Lower lobe of right lung (tissue), 2 donors: ENCODE measurements at regions not wholly inside any gene's neighbourhood (a gene's known extent, or its start where the extent isn't known, plus 50 kb on each side); places are given as distances from the start of the nearest gene placed in this dataset.

Source experiments
- ATAC-seq, 2 donors: fragments of 200-7000 bp; cut with Tn5 transposase; one replicate each; pipeline ENCODE4 v1.9.1; 2020 to 2022; ENCODE audit warnings: mild to moderate bottlenecking in 2 of 2, moderate library complexity in 2 of 2
- DNase-seq: peaks from one replicate; pipeline ENCODE4 v3.0.0-alpha.2; 2020
- H3K27ac ChIP-seq: fragments of 200-600 bp; one replicate; pipeline ENCODE4 v1.8.0; 2022
- H3K27me3 ChIP-seq: fragments of 200-600 bp; one replicate; pipeline ENCODE4 v1.8.0; 2022; ENCODE audit warnings: low read depth
- H3K36me3 ChIP-seq: fragments of 200-600 bp; one replicate; pipeline ENCODE4 v1.8.0; 2022; ENCODE audit warnings: mild to moderate bottlenecking
- H3K4me1 ChIP-seq: fragments of 200-600 bp; one replicate; pipeline ENCODE4 v1.8.0; 2022
- H3K4me3 ChIP-seq: fragments of 200-600 bp; one replicate; pipeline ENCODE4 v1.8.0; 2022; ENCODE audit warnings: mild to moderate bottlenecking
- H3K9me3 ChIP-seq: fragments of 200-600 bp; one replicate; pipeline ENCODE4 v1.8.0; 2022
- intact Hi-C: fragments of 100-400 bp; cut with DNase I; formaldehyde crosslinking; loops from one replicate; pipeline ENCODE4 v1.11.0; 2022
- TF ChIP-seq, protein P1 (sequence below): fragments of 200-600 bp; IDR thresholded peaks from one replicate; pipeline ENCODE4 v1.8.0; 2022; ENCODE audit warnings: antibody characterized with exemption, mild to moderate bottlenecking
- donor health status: DM: no; HTN: yes; CAD: no; lungs with severe emphysema.

DNA sequence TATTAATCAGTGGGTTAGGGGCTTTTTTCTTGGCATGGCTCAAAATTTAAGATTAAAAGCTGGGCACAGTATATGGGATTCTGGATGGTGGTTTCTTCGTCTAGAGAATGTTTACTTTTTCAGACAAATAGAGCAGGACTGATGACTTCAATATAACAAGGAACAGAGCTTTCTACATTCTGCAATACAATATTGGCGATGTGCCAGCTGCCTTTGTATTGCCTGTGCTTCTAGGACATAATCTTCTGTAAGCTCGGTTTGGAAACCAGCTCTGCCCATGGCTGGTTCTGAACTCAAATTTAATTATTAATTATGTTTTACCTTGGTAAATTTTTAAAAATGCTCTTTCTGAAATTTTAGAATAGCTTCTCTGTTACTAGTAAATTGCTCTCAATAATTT is 139.1 kb upstream of the TRPC4 start:
- no peak overlapping the region for H3K4me3 ChIP-seq
- no peaks in the 10 kb centered on the region for H3K9me3 ChIP-seq
- TF ChIP-seq, protein P1, sequence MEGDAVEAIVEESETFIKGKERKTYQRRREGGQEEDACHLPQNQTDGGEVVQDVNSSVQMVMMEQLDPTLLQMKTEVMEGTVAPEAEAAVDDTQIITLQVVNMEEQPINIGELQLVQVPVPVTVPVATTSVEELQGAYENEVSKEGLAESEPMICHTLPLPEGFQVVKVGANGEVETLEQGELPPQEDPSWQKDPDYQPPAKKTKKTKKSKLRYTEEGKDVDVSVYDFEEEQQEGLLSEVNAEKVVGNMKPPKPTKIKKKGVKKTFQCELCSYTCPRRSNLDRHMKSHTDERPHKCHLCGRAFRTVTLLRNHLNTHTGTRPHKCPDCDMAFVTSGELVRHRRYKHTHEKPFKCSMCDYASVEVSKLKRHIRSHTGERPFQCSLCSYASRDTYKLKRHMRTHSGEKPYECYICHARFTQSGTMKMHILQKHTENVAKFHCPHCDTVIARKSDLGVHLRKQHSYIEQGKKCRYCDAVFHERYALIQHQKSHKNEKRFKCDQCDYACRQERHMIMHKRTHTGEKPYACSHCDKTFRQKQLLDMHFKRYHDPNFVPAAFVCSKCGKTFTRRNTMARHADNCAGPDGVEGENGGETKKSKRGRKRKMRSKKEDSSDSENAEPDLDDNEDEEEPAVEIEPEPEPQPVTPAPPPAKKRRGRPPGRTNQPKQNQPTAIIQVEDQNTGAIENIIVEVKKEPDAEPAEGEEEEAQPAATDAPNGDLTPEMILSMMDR: no peak
- no peaks in the 10 kb centered on the region for H3K36me3 ChIP-seq
- H3K27ac ChIP-seq: no peak overlapping the region
- intact Hi-C loops: no loop called here
- DNase-seq (no peak), ATAC-seq (no peak)
- no peaks in the 10 kb centered on the region for H3K4me1 ChIP-seq
- H3K27me3 ChIP-seq: no peaks in the 10 kb centered on the region

DNA sequence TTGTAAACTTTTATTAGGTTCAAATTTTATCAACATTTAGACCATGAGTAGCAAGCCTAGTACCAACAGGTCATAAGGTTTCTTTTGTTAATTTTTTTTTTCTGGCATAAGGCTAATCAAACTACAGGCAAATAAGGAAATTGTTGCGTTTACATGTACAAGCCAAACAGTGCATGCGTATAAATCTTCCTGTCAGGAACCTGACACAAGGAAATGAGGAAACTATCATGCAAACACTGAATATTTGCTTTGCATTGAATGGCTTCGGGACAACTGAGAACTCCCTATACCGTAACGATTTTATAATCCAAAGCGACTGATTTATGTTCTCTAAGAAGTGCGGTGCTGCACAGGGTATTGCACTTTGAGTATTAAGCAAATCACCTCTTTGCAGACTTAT is 133.0 kb upstream of the TRPC4 start:
- TF ChIP-seq, protein P1: no peak
- no peaks in the 10 kb centered on the region for H3K4me1 ChIP-seq
- DNase-seq: no peak
- intact Hi-C loops: no loop called here
- no peak for ATAC-seq
- H3K27ac ChIP-seq: no peak overlapping the region
- H3K27me3 ChIP-seq: no peaks in the 10 kb centered on the region
- no peaks in the 10 kb centered on the region for H3K9me3 ChIP-seq
- no peak overlapping the region for H3K4me3 ChIP-seq
- H3K36me3 ChIP-seq: no peaks in the 10 kb centered on the region

GRCh38 chr13:37997641-37998040 is 128.1 kb upstream of the TRPC4 start:
- TF ChIP-seq, protein P1: no peak
- H3K36me3 ChIP-seq: no peaks in the 10 kb centered on the region
- DNase-seq (no peak), ATAC-seq (no peak)
- no peaks in the 10 kb centered on the region for H3K27me3 ChIP-seq
- no peaks in the 10 kb centered on the region for H3K9me3 ChIP-seq
- H3K4me1 ChIP-seq: no peaks in the 10 kb centered on the region
- H3K4me3 ChIP-seq: no peak overlapping the region
- intact Hi-C loops: no loop called here
- H3K27ac ChIP-seq: no peak overlapping the region

GRCh38 chr13:37995092-37995491 is 125.5 kb upstream of the TRPC4 start:
- DNase-seq: no peak
- Histone ChIP-seq H3K36me3 (no peaks in the 10 kb centered on the region), H3K27me3 (no peaks in the 10 kb centered on the region), H3K4me3 (no peak overlapping the region), H3K27ac (no peak overlapping the region), H3K9me3 (no peaks in the 10 kb centered on the region), H3K4me1 (no peaks in the 10 kb centered on the region)
- intact Hi-C loops: no loop called here
- TF ChIP-seq, protein P1: no peak
- no peak for ATAC-seq

DNA sequence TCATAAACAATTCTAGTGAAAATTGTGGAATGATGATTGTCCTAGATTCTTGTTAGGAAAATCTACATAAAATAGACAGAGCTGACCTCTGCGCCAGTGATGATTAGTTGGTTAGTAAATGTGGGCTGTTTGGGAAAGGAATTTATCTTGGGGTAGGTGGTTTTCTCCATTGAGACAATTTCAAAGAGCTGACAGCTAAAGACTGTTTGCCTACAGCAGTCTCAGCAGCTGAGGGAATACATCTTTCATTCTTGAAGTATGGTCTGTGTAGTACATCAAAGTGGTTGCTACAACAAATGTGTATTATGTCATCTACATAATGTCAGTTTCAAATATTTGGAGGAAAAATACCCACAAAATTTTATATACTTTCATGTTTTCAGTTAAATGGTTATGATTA is 117.2 kb upstream of the TRPC4 start:
- ATAC-seq: no peak
- no peaks in the 10 kb centered on the region for H3K36me3 ChIP-seq
- intact Hi-C loops: no loop called here
- no peak for DNase-seq
- no peak overlapping the region for H3K27ac ChIP-seq
- H3K9me3 ChIP-seq: no peaks in the 10 kb centered on the region
- H3K4me3 ChIP-seq: no peak overlapping the region
- no peaks in the 10 kb centered on the region for H3K4me1 ChIP-seq
- no peaks in the 10 kb centered on the region for H3K27me3 ChIP-seq
- TF ChIP-seq, protein P1: no peak

DNA sequence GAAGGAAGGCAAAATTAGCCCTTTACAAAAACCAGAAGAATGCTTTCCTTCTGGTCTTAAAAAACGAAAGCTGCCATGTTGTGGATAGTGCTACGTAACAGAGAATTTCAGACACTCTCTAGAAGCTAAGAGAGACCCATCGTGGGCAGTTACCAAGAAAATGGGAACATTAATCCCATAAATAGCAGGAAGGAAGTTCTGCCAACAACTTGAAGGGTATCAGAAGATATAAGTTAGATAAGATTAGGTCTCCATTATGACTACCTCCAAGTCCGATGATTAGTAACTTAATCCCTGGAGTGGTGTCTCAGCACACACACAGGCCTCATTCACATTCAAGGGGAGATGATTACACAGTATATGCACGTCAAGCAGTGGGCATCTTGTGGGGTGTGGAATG is 115.7 kb upstream of the TRPC4 start:
- Histone ChIP-seq H3K36me3 (no peaks in the 10 kb centered on the region), H3K4me1 (no peaks in the 10 kb centered on the region), H3K27ac (no peak overlapping the region), H3K9me3 (no peaks in the 10 kb centered on the region), H3K27me3 (no peaks in the 10 kb centered on the region), H3K4me3 (no peak overlapping the region)
- no peak for DNase-seq
- no peak for ATAC-seq
- intact Hi-C loops: no loop called here
- TF ChIP-seq, protein P1: no peak
